Mesenchymal stem cell (in vitro differentiated cells and primary cell): ENCODE measurements at regions not wholly inside any gene's neighbourhood (a gene's known extent, or its start where the extent isn't known, plus 50 kb on each side); places are given as distances from the start of the nearest gene placed in this dataset.

Source experiments
- DNase-seq: peaks from one replicate; pipeline ENCODE4 v3.0.0-alpha.2; 2013
- H2AFZ ChIP-seq: one replicate; pipeline ENCODE4 v1.6.1; 2013; ENCODE audit warnings: low read depth, mild to moderate bottlenecking, control low read depth, inconsistent platforms, low read length, moderate library complexity
- H2AK5ac ChIP-seq: 2 replicates; pipeline ENCODE4 v1.6.1; 2013; ENCODE audit warnings: low read length, moderate library complexity, mild to moderate bottlenecking, inconsistent platforms; ENCODE audit not compliant: severe bottlenecking
- H2BK120ac ChIP-seq: one replicate; pipeline ENCODE4 v1.6.1; 2013; ENCODE audit warnings: low read depth, mild to moderate bottlenecking, inconsistent platforms, low read length, moderate library complexity
- H2BK12ac ChIP-seq, 2 experiments: one replicate each; pipeline ENCODE4 v1.6.1; 2013; ENCODE audit warnings: inconsistent platforms in 2 of 2, low read length in 2 of 2, mild to moderate bottlenecking in 2 of 2, moderate library complexity in 2 of 2, control low read depth in 1 of 2
- H2BK15ac ChIP-seq: one replicate; pipeline ENCODE4 v1.6.1; 2013; ENCODE audit warnings: mild to moderate bottlenecking, low read depth, inconsistent platforms; ENCODE audit not compliant: poor library complexity, severe bottlenecking
- H2BK5ac ChIP-seq: 2 replicates; pipeline ENCODE4 v1.6.1; 2013; ENCODE audit warnings: low read depth, mild to moderate bottlenecking, low read length, control low read depth, inconsistent platforms; ENCODE audit not compliant: poor library complexity, severe bottlenecking
- H3K14ac ChIP-seq, 2 experiments: one replicate each; pipeline ENCODE4 v1.6.1; 2013; ENCODE audit warnings: inconsistent platforms in 2 of 2, low read length in 2 of 2, control low read depth in 1 of 2, mild to moderate bottlenecking in 1 of 2, moderate library complexity in 1 of 2
- H3K18ac ChIP-seq, 2 experiments: one replicate each; pipeline ENCODE4 v1.6.1; 2013; ENCODE audit warnings: inconsistent platforms in 2 of 2, low read length in 2 of 2, control low read depth in 1 of 2, low read depth in 1 of 2, mild to moderate bottlenecking in 1 of 2
- H3K23ac ChIP-seq, 2 experiments: one replicate each; pipeline ENCODE4 v1.6.1; 2013; ENCODE audit warnings: inconsistent platforms in 2 of 2, low read length in 2 of 2, mild to moderate bottlenecking in 2 of 2, moderate library complexity in 2 of 2, control low read depth in 1 of 2
- H3K27ac ChIP-seq: 2 replicates; pipeline ENCODE4 v1.5.1; 2013; ENCODE audit warnings: mild to moderate bottlenecking, moderate library complexity, low read length, control low read depth, inconsistent platforms; ENCODE audit not compliant: poor library complexity, severe bottlenecking
- H3K27me3 ChIP-seq, 2 experiments: 2 replicates each; pipeline versions ENCODE4 v1.6.1 to v1.7.0; 2013; ENCODE audit warnings: low read length in 2 of 2, mild to moderate bottlenecking in 2 of 2, moderate library complexity in 2 of 2, control low read depth in 1 of 2, inconsistent platforms in 1 of 2; ENCODE audit not compliant: control insufficient read depth in 1 of 2, insufficient read depth in 1 of 2
- H3K36me3 ChIP-seq, 2 experiments: 2 replicates each; pipeline versions ENCODE4 v1.6.1 to v1.7.0; 2013; ENCODE audit warnings: low read length in 2 of 2, control low read depth in 1 of 2, inconsistent platforms in 1 of 2, low read depth in 1 of 2, mild to moderate bottlenecking in 1 of 2; ENCODE audit not compliant: insufficient read depth in 2 of 2, control insufficient read depth in 1 of 2
- H3K4ac ChIP-seq, 2 experiments: one replicate each; pipeline ENCODE4 v1.6.1; 2013; ENCODE audit warnings: inconsistent platforms in 2 of 2, low read length in 2 of 2, mild to moderate bottlenecking in 2 of 2, moderate library complexity in 2 of 2, control low read depth in 1 of 2, low read depth in 1 of 2
- H3K4me1 ChIP-seq: 2 replicates; pipeline ENCODE4 v1.6.1; 2013; ENCODE audit warnings: low read depth, low read length, control low read depth; ENCODE audit not compliant: control insufficient read depth, insufficient read depth
- H3K4me2 ChIP-seq: 2 replicates; pipeline ENCODE4 v1.6.1; 2013; ENCODE audit warnings: low read length, mild to moderate bottlenecking, inconsistent platforms; ENCODE audit not compliant: poor library complexity, severe bottlenecking
- H3K4me3 ChIP-seq, 2 experiments: 2 replicates each; pipeline versions ENCODE4 v1.5.1 to v1.7.0; 2013; ENCODE audit warnings: low read length in 2 of 2, mild to moderate bottlenecking in 2 of 2, control low read depth in 1 of 2, low read depth in 1 of 2; ENCODE audit not compliant: insufficient read depth in 1 of 2
- H3K79me1 ChIP-seq: replicated peaks from 2 replicates; pipeline ENCODE4 v1.6.1; 2013; ENCODE audit warnings: mild to moderate bottlenecking, control low read depth, low read length, inconsistent platforms; ENCODE audit not compliant: poor library complexity, severe bottlenecking
- H3K9ac ChIP-seq: 2 replicates; pipeline ENCODE4 v1.7.0; 2013; ENCODE audit warnings: mild to moderate bottlenecking, low read length, moderate library complexity
- H3K9me3 ChIP-seq: 2 replicates; pipeline ENCODE4 v1.7.0; 2013; ENCODE audit warnings: mild to moderate bottlenecking, low read length; ENCODE audit not compliant: control insufficient read depth
- H4K8ac ChIP-seq: one replicate; pipeline ENCODE4 v1.6.1; 2013; ENCODE audit warnings: inconsistent platforms, mild to moderate bottlenecking, low read length, moderate library complexity
- H4K91ac ChIP-seq: one replicate; pipeline ENCODE4 v1.6.1; 2013; ENCODE audit warnings: mild to moderate bottlenecking, low read length, inconsistent platforms
- WGBS: methylation state at CpG from one replicate; pipeline ENCODE4 v1.1.7; 2013; ENCODE audit warnings: mixed read lengths; 5-methylcytosine and 5-hydroxymethylcytosine counted together

DNA sequence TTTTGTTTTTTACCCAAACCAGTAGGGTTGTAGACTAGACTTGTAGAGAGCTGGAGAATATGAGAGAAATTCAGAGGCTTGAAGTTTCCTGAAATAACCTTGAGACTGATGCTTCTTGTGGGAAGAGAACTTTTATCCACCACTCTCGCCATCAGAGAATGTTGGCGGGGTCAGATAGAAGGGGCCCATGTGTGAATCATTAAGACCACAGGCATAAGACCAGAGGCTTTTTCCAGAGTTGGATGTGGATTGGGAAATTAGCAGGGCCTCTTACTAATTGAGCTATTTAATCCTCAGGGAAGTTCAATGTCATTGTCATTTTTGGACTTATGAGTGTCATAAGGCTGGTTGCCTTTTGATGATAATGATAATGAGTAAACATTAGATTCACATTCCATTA is 246.9 kb upstream of the THRB start:
- no peak overlapping the region for H4K91ac ChIP-seq
- no peaks in the 10 kb centered on the region for H3K36me3 ChIP-seq
- H2AK5ac ChIP-seq, result no peak overlapping the region
- no peak overlapping the region for H3K4me2 ChIP-seq
- no peak overlapping the region for H3K18ac ChIP-seq
- H3K79me1 ChIP-seq, result no peaks in the 10 kb centered on the region
- no peak overlapping the region for H2BK15ac ChIP-seq
- no peak overlapping the region for H3K27ac ChIP-seq
- H3K9me3 ChIP-seq, result no peaks in the 10 kb centered on the region
- no peak overlapping the region for H2BK12ac ChIP-seq
- H3K27me3 ChIP-seq, result no peaks in the 10 kb centered on the region
- no peak overlapping the region for H2BK120ac ChIP-seq
- peak; percentile 1 for DNase-seq
- no peak overlapping the region for H2BK5ac ChIP-seq
- H3K4me1 ChIP-seq, result no peaks in the 10 kb centered on the region
- no peak overlapping the region for H3K9ac ChIP-seq
- H3K4ac ChIP-seq, result no peak overlapping the region
- no peak overlapping the region for H3K23ac ChIP-seq
- no peak overlapping the region for H4K8ac ChIP-seq
- no peak overlapping the region for H3K14ac ChIP-seq
- WGBS, result 96% methylated on average over 2 of the region's 2 CpGs
- no peak overlapping the region for H2AFZ ChIP-seq
- H3K4me3 ChIP-seq, result no peak overlapping the region

DNA sequence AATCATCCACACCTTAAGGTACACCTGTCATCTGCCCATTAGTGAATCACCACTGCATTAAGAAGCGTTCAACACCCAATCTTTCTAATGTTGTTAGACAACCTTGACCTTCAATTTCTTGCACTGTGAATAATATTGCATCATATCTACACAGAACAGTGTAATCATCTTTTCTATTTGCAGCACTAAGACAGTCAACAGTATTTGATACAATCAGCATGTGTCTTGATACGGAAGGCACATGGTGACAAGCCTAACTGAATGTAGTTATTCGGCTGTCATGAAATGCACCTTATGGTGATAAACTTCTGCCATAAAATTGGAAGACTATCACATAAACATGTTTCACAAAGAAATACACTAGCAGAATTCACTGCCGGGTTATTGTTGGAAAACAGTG is 253.9 kb upstream of the THRB start:
- Histone ChIP-seq H2BK120ac (no peak overlapping the region), H3K79me1 (no peaks in the 10 kb centered on the region), H2AFZ (no peak overlapping the region), H3K36me3 (no peaks in the 10 kb centered on the region), H3K18ac (no peak overlapping the region), H2BK5ac (no peak overlapping the region), H3K9ac (no peak overlapping the region), H4K91ac (no peak overlapping the region), H2BK12ac (no peak overlapping the region), H2AK5ac (no peak overlapping the region), H3K9me3 (no peaks in the 10 kb centered on the region), H2BK15ac (no peak overlapping the region), H3K27ac (no peak overlapping the region), H3K27me3 (no peaks in the 10 kb centered on the region), H3K23ac (no peak overlapping the region), H3K4ac (no peak overlapping the region), H3K4me2 (no peak overlapping the region), H4K8ac (no peak overlapping the region), H3K4me1 (no peaks in the 10 kb centered on the region), H3K4me3 (no peak overlapping the region), H3K14ac (no peak overlapping the region)
- DNase-seq, result no peak
- WGBS, result 96% methylated on average over 3 of the region's 4 CpGs

DNA sequence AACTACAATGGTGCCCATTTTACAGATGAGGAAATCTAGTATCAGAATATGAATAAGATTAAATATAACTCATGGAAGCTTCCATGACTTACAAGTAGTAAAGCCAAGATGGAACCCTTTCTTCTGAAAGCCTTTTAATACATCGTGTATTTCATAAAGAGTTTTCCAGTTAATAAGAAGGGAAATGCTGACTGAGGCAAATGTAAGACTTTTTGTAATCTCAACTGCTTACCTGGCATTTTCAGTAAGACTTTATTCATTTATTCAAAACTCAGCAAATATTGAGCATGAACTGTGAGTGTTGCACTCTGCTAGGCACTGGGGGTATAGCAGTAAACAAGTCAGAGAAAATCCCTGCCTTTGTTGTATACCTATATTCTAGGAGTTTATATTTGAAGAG is 256.4 kb upstream of the THRB start:
- H3K79me1 ChIP-seq, result no peaks in the 10 kb centered on the region
- no peak overlapping the region for H3K27ac ChIP-seq
- H3K4me3 ChIP-seq, result no peak overlapping the region
- H3K4me2 ChIP-seq, result no peak overlapping the region
- H3K18ac ChIP-seq, result no peak overlapping the region
- WGBS, result no CpG with 5 or more reads among the region's 1 CpG
- no peak overlapping the region for H2BK5ac ChIP-seq
- no peaks in the 10 kb centered on the region for H3K27me3 ChIP-seq
- no peak overlapping the region for H4K8ac ChIP-seq
- no peaks in the 10 kb centered on the region for H3K36me3 ChIP-seq
- H3K14ac ChIP-seq, result no peak overlapping the region
- H3K9ac ChIP-seq, result no peak overlapping the region
- no peak overlapping the region for H2AFZ ChIP-seq
- no peaks in the 10 kb centered on the region for H3K9me3 ChIP-seq
- no peak overlapping the region for H3K23ac ChIP-seq
- H3K4me1 ChIP-seq, result no peaks in the 10 kb centered on the region
- no peak overlapping the region for H2BK12ac ChIP-seq
- H4K91ac ChIP-seq, result no peak overlapping the region
- H3K4ac ChIP-seq, result no peak overlapping the region
- H2AK5ac ChIP-seq, result no peak overlapping the region
- H2BK15ac ChIP-seq, result no peak overlapping the region
- no peak for DNase-seq
- H2BK120ac ChIP-seq, result no peak overlapping the region

DNA sequence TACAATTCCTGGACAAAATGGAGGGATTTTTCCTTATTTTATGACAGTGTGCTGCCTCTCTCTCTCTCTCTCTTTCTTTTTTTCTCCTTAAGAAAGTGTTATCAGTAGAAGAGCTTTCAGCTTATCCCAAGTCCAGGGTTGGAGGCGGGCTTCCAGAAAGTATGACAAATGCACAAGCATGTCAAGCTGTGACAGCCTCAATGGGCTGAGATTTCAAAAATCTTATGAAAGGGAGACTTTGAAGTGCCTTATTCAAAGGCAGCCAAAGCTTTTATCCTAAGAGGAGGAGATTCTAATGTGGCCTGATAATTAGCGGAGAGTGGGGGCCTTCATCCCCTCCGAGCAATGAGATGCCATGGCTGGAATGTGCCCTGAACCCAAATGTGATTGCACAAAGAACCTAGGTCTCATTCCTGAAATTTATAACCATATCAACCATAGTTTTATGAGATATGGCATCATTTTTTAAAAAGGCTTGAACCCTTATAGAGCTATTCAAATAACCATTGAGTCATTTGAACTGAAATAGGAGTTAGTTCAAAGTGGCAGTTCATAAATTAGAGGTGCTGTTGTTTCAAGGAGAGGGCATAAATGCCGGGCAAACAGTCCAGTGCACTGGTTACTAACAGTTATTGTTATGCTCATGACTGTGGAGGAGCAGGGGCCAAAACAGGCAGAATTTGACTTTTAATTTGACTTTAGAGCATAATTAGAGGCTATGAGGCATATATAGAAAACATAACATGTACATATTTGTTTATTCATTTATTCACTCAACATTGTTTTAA is 261.6 kb upstream of the THRB start:
- no peak overlapping the region for H3K9ac ChIP-seq
- no peak overlapping the region for H3K23ac ChIP-seq
- no peak overlapping the region for H2AFZ ChIP-seq
- H3K27ac ChIP-seq, result no peak overlapping the region
- H3K36me3 ChIP-seq, result no peaks in the 10 kb centered on the region
- no peak overlapping the region for H3K4me2 ChIP-seq
- no peak overlapping the region for H3K4me3 ChIP-seq
- H2BK120ac ChIP-seq, result no peak overlapping the region
- H3K79me1 ChIP-seq, result no peaks in the 10 kb centered on the region
- H4K8ac ChIP-seq, result no peak overlapping the region
- DNase-seq, result no peak
- H3K9me3 ChIP-seq, result no peaks in the 10 kb centered on the region
- H2BK15ac ChIP-seq, result no peak overlapping the region
- H2BK12ac ChIP-seq, result no peak overlapping the region
- no peak overlapping the region for H2AK5ac ChIP-seq
- H3K27me3 ChIP-seq, result no peaks in the 10 kb centered on the region
- H3K4me1 ChIP-seq, result no peaks in the 10 kb centered on the region
- H3K14ac ChIP-seq, result no peak overlapping the region
- H2BK5ac ChIP-seq, result no peak overlapping the region
- 99% methylated on average over 4 of the region's 4 CpGs for WGBS
- H4K91ac ChIP-seq, result no peak overlapping the region
- H3K18ac ChIP-seq, result no peak overlapping the region
- no peak overlapping the region for H3K4ac ChIP-seq
